ENCODE measurements at regions not wholly inside any gene's neighbourhood (a gene's known extent, or its start where the extent isn't known, plus 50 kb on each side); places are given as distances from the start of the nearest gene placed in this dataset.

- no peak overlapping the region for H3K4me3 ChIP-seq (replicated peaks; ENCODE audit: insufficient read depth, low read length)
- H3K27me3 ChIP-seq (ENCODE audit: insufficient read depth, poor library complexity, severe bottlenecking), result no peaks in the 10 kb centered on the region
- H3K27ac ChIP-seq (replicated peaks), result no peak overlapping the region
- TF ChIP-seq CTCF (IDR thresholded peaks at IDR 0.05; ENCODE audit: insufficient read depth, low read length), result no peak
- no peak for TF ChIP-seq GABPA (IDR thresholded peaks at IDR 0.05; ENCODE audit: low read depth)
- no peak for TF ChIP-seq SPI1 (IDR thresholded peaks at IDR 0.05; ENCODE audit: borderline replicate concordance, low read depth)
- DNase-seq (ENCODE audit: low read depth in 1 of 2, low spot score in 1 of 2), result no peak
Observed at GRCh38 chr1:193549081-193549480, 362.7 kb upstream of the B3GALT2 start.

DNA sequence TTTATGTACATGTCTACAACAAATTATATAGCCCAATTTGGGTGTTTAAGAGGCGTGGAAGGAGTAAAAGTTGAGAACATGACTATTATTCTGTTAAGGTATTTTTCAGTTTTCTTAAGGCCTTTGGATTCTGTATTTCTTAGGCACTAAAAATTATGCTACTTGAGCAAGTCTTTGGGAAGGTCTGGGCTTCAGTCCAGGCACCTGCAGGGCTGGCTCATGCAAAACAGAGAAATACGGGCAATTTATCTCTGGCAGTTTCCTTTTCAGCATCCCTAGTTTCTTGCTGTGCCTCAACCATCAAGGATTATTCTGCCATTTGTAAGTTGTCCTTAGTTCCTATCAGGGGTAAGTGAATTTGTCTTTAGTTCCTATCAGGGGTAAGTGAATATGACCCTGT is 358.8 kb upstream of the B3GALT2 start:
- H3K4me3 ChIP-seq (replicated peaks; ENCODE audit: insufficient read depth, low read length), result no peak overlapping the region
- TF ChIP-seq POLR2AphosphoS5 (IDR thresholded peaks at IDR 0.05; ENCODE audit: low read depth) (no peak), CTCF (IDR thresholded peaks at IDR 0.05; ENCODE audit: insufficient read depth, low read length) (no peak), GABPA (IDR thresholded peaks at IDR 0.05; ENCODE audit: low read depth) (no peak), SPI1 (IDR thresholded peaks at IDR 0.05; ENCODE audit: borderline replicate concordance, low read depth) (no peak)
- TF ChIP-seq, protein P1, sequence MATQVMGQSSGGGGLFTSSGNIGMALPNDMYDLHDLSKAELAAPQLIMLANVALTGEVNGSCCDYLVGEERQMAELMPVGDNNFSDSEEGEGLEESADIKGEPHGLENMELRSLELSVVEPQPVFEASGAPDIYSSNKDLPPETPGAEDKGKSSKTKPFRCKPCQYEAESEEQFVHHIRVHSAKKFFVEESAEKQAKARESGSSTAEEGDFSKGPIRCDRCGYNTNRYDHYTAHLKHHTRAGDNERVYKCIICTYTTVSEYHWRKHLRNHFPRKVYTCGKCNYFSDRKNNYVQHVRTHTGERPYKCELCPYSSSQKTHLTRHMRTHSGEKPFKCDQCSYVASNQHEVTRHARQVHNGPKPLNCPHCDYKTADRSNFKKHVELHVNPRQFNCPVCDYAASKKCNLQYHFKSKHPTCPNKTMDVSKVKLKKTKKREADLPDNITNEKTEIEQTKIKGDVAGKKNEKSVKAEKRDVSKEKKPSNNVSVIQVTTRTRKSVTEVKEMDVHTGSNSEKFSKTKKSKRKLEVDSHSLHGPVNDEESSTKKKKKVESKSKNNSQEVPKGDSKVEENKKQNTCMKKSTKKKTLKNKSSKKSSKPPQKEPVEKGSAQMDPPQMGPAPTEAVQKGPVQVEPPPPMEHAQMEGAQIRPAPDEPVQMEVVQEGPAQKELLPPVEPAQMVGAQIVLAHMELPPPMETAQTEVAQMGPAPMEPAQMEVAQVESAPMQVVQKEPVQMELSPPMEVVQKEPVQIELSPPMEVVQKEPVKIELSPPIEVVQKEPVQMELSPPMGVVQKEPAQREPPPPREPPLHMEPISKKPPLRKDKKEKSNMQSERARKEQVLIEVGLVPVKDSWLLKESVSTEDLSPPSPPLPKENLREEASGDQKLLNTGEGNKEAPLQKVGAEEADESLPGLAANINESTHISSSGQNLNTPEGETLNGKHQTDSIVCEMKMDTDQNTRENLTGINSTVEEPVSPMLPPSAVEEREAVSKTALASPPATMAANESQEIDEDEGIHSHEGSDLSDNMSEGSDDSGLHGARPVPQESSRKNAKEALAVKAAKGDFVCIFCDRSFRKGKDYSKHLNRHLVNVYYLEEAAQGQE (IDR thresholded peaks at IDR 0.05; ENCODE audit: insufficient replicate concordance, low read depth), result no peak
- DNase-seq (ENCODE audit: low read depth in 1 of 2, low spot score in 1 of 2), result no peak

GRCh38 chr1:193543259-193543658 is 356.8 kb upstream of the B3GALT2 start:
- TF ChIP-seq SPI1 (IDR thresholded peaks at IDR 0.05; ENCODE audit: borderline replicate concordance, low read depth), result no peak
- no peak for TF ChIP-seq GABPA (IDR thresholded peaks at IDR 0.05; ENCODE audit: low read depth)
- no peak for TF ChIP-seq POLR2AphosphoS5 (IDR thresholded peaks at IDR 0.05; ENCODE audit: low read depth)
- TF ChIP-seq, protein P1 (IDR thresholded peaks at IDR 0.05; ENCODE audit: insufficient replicate concordance, low read depth), result no peak
- H3K4me3 ChIP-seq (replicated peaks; ENCODE audit: insufficient read depth, low read length), result no peak overlapping the region
- no peak for DNase-seq (ENCODE audit: low read depth in 1 of 2, low spot score in 1 of 2)
- H3K27me3 ChIP-seq (ENCODE audit: insufficient read depth, poor library complexity, severe bottlenecking), result no peaks in the 10 kb centered on the region
- no peak overlapping the region for H3K27ac ChIP-seq (replicated peaks)

More for the DNA sequence above, 358.8 kb upstream of the B3GALT2 start:
- H3K27me3 ChIP-seq (ENCODE audit: insufficient read depth, poor library complexity, severe bottlenecking), result no peaks in the 10 kb centered on the region
- H3K27ac ChIP-seq (replicated peaks), result no peak overlapping the region

DNA sequence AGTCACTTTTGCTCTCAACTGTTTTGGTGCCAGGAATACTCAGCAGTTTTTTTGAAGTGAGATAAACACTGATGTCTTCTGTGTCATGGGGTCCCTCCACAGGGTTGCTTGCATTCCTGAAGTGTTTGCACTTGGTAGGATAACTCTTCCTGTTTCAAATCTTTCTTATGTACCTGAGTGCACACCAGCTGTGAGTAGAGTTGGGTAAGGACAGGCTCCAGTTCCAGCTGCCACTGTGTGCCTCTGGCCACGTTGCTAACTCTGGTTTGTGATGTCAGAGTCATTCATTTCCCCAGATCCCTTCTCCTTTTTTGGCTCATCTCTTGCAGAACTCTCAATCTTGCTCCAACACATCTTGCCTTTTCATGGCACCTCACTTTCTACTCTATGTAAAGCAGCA is 356.3 kb upstream of the B3GALT2 start:
- DNase-seq (ENCODE audit: low read depth in 1 of 2, low spot score in 1 of 2), result peak in 1 of 2 experiments; percentile 47
- TF ChIP-seq, protein P1 (IDR thresholded peaks at IDR 0.05; ENCODE audit: insufficient replicate concordance, low read depth), result no peak
- TF ChIP-seq GABPA (IDR thresholded peaks at IDR 0.05; ENCODE audit: low read depth), result no peak
- no peak; the same call in 1 of the 2 replicates for TF ChIP-seq SPI1 (IDR thresholded peaks at IDR 0.05; ENCODE audit: borderline replicate concordance, low read depth)
- TF ChIP-seq CTCF (IDR thresholded peaks at IDR 0.05; ENCODE audit: insufficient read depth, low read length), result no peak
- TF ChIP-seq POLR2AphosphoS5 (IDR thresholded peaks at IDR 0.05; ENCODE audit: low read depth), result no peak
- no peak overlapping the region for H3K27ac ChIP-seq (replicated peaks)
- no peaks in the 10 kb centered on the region for H3K27me3 ChIP-seq (ENCODE audit: insufficient read depth, poor library complexity, severe bottlenecking)
- no peak overlapping the region for H3K4me3 ChIP-seq (replicated peaks; ENCODE audit: insufficient read depth, low read length)

All from HL-60 (cell line).